Prostate gland (tissue), 2 donors: ENCODE measurements at regions not wholly inside any gene's neighbourhood (a gene's known extent, or its start where the extent isn't known, plus 50 kb on each side); places are given as distances from the start of the nearest gene placed in this dataset.

Experiments used
- POLR2A ChIP-seq: fragments of 450-650 bp; IDR thresholded peaks from one replicate; pipeline ENCODE4 v1.6.1; 2016; ENCODE audit warnings: antibody characterized with exemption, mild to moderate bottlenecking
- POLR2AphosphoS5 ChIP-seq: sonication (generic); formaldehyde crosslinking; IDR thresholded peaks from one replicate; pipeline ENCODE4 v1.6.1; 2017; ENCODE audit warnings: antibody characterized with exemption
- TF ChIP-seq, protein P1 (sequence below), 4 experiments: fragments of 200-600 bp in 2 of 4; fragments of 450-650 bp in 2 of 4; sonication (generic) in 2 of 4; IDR thresholded peaks; 1 replicate in 3 of 4; 2 replicates in 1 of 4; pipeline ENCODE4 v1.5.1; 2016 to 2019; ENCODE audit warnings: antibody characterized with exemption in 4 of 4, mild to moderate bottlenecking in 2 of 4, moderate library complexity in 2 of 4

DNA sequence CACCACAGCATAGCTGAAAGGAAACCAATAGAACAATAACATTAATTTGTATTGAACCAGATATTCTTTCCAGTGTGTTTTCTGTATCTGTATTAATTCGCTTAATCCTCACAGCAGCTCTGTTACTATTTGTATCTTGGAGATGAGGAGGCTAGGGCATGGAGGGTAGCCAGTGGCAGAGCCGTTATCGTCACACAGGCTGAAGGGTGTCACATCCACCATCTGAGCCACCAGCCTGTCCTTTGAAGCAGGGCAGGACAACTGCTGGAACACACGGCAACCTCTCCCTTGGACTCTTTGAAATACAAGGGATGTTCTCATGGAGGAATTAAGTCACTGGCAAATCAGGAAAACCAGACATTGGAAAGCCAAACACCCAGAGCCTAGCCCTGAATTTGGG is 628.0 kb upstream of the CDH4 start:
- TF ChIP-seq, protein P1, sequence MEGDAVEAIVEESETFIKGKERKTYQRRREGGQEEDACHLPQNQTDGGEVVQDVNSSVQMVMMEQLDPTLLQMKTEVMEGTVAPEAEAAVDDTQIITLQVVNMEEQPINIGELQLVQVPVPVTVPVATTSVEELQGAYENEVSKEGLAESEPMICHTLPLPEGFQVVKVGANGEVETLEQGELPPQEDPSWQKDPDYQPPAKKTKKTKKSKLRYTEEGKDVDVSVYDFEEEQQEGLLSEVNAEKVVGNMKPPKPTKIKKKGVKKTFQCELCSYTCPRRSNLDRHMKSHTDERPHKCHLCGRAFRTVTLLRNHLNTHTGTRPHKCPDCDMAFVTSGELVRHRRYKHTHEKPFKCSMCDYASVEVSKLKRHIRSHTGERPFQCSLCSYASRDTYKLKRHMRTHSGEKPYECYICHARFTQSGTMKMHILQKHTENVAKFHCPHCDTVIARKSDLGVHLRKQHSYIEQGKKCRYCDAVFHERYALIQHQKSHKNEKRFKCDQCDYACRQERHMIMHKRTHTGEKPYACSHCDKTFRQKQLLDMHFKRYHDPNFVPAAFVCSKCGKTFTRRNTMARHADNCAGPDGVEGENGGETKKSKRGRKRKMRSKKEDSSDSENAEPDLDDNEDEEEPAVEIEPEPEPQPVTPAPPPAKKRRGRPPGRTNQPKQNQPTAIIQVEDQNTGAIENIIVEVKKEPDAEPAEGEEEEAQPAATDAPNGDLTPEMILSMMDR (IDR thresholded peaks at IDR 0.05) = no peak
- TF ChIP-seq POLR2A (no peak), POLR2AphosphoS5 (no peak)
